PFSK-1 (cell line): ENCODE measurements at regions not wholly inside any gene's neighbourhood (a gene's known extent, or its start where the extent isn't known, plus 50 kb on each side); places are given as distances from the start of the nearest gene placed in this dataset.

ENCODE experiments used
- FOXP2 ChIP-seq: optimal IDR thresholded peaks from 2 replicates; pipeline ENCODE3; 2011; ENCODE audit warnings: borderline replicate concordance, control low read depth, inconsistent platforms; ENCODE audit not compliant: insufficient read depth; ENCODE audit errors: extremely low read length, extremely low read depth
- POLR2AphosphoS5 ChIP-seq: IDR thresholded peaks from 2 replicates; pipeline ENCODE4 v1.6.1; 2012; ENCODE audit warnings: low read depth, mild to moderate bottlenecking, control low read depth, low read length, moderate library complexity
- REST ChIP-seq, 2 experiments: IDR thresholded peaks; 2 replicates each; pipeline versions ENCODE4 v1.6.1 to v1.8.0; 2011 to 2012; ENCODE audit warnings: low read depth in 2 of 2, low read length in 2 of 2, control low read depth in 1 of 2, inconsistent platforms in 1 of 2, mild to moderate bottlenecking in 1 of 2, moderate library complexity in 1 of 2; ENCODE audit not compliant: insufficient read depth in 1 of 2
- SIN3A ChIP-seq: IDR thresholded peaks from 2 replicates; pipeline ENCODE4 v1.6.1; 2012; ENCODE audit warnings: mild to moderate bottlenecking, low read length, moderate library complexity, borderline replicate concordance; ENCODE audit not compliant: insufficient read depth
- TAF1 ChIP-seq: IDR thresholded peaks from 2 replicates; pipeline ENCODE4 v1.6.1; 2012; ENCODE audit warnings: low read length, control low read depth, borderline replicate concordance; ENCODE audit not compliant: insufficient read depth

- TF ChIP-seq TAF1, result no peak
- no peak for TF ChIP-seq SIN3A
- no peak for TF ChIP-seq REST (IDR thresholded peaks at IDR 0.05; ENCODE audit: insufficient read depth in 1 of 2, low read depth in 2 of 2, low read length in 2 of 2)
- TF ChIP-seq FOXP2, result no peak
- no peak for TF ChIP-seq POLR2AphosphoS5
Measured at GRCh38 chr7:17396692-17397091, 98.2 kb downstream of the AHR start.

- TF ChIP-seq FOXP2 (no peak), TAF1 (no peak), SIN3A (no peak), POLR2AphosphoS5 (no peak), REST (IDR thresholded peaks at IDR 0.05; ENCODE audit: insufficient read depth in 1 of 2, low read depth in 2 of 2, low read length in 2 of 2) (no peak)
Measured at GRCh38 chr7:17401791-17402627, 103.6 kb downstream of the AHR start.

GRCh38 chr7:17402628-17403278, 104.3 kb downstream of the AHR start:
- TF ChIP-seq TAF1 (no peak), REST (IDR thresholded peaks at IDR 0.05; ENCODE audit: insufficient read depth in 1 of 2, low read depth in 2 of 2, low read length in 2 of 2) (no peak), SIN3A (no peak), FOXP2 (no peak), POLR2AphosphoS5 (no peak)

GRCh38 chr7:17404006-17404405, 105.6 kb downstream of the AHR start:
- no peak for TF ChIP-seq TAF1
- no peak for TF ChIP-seq SIN3A
- TF ChIP-seq REST (IDR thresholded peaks at IDR 0.05; ENCODE audit: insufficient read depth in 1 of 2, low read depth in 2 of 2, low read length in 2 of 2), result no peak
- TF ChIP-seq POLR2AphosphoS5, result no peak
- TF ChIP-seq FOXP2, result no peak
